GM19025 (cell line): ENCODE measurements at regions not wholly inside any gene's neighbourhood (a gene's known extent, or its start where the extent isn't known, plus 50 kb on each side); places are given as distances from the start of the nearest gene placed in this dataset.

Experiments
- ATAC-seq: cut with Tn5 transposase; IDR thresholded peaks from one replicate; pipeline ENCODE4 v1.9.1; 2021; ENCODE audit warnings: mild to moderate bottlenecking, low read depth, moderate library complexity; ENCODE audit not compliant: unreplicated experiment

- no peak for ATAC-seq
Measured at GRCh38 chr13:97057176-97057575, 62.9 kb upstream of the OXGR1 start.

- no peak for ATAC-seq
Measured at GRCh38 chr13:97058391-97058790, 64.1 kb upstream of the OXGR1 start.

DNA sequence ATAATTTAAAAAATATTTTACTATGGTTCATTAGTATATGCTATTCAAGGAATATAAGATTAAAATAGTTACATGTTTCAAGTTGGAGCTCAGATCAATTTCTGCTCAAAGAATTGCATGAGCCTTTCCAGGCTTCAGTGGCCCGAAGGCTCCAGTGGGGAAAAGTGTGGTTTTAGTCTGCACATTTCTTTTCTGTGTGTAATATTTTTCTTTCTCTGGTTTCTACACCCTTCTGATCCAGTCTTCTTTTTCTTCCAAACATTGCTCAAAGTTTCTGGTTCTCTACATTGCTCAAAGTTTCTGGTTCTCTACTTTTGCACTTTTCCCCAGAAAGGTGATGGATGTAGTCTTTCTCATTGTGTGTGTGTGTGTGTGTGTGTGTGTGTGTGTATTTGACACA is 64.7 kb upstream of the OXGR1 start:
- ATAC-seq = no peak

DNA sequence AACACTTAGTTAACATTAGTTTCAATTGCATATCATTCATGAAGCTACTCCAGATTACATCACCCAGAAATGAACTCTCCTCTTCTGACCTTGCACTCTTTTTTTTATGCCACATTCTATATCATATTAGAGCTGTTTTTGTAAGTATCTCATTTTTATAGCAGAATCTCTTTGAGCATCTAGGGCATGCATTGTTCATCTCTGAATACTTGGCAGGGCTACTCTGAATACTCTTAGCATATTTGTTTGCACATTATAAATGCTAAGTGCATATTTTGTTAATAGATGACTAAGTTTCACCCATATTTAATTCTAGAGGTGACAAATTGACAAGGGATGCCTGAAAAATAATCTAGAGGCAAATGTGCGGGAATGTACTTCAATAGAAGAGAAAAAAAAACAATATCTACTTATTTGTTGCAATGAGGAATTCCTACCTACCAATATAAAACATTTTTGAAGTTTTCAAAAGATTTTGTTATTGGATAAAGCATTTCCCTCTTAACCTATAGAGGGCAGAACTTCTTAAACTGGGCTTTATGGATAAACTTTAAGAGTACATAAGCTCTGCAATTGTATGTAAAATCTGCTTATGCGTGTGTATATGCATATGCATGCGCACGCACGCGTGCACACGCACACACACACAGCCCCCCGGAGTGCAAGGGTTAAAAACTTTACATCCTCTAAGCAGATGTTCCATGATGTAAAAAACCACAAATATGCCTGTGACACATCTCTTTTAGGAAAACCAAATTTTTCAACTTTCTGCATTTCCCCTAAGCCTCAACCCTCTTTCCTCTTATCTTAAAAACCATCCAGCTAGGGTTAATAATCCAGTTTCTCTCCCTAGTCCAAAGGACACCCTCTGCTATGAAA is 73.0 kb upstream of the OXGR1 start:
- no peak for ATAC-seq

GRCh38 chr13:97068151-97068550 is 73.9 kb upstream of the OXGR1 start:
- ATAC-seq = no peak

- no peak for ATAC-seq
Measured at GRCh38 chr13:97069050-97069815, 75.0 kb upstream of the OXGR1 start.

GRCh38 chr13:97072297-97072696 is 78.0 kb upstream of the OXGR1 start:
- no peak for ATAC-seq

- no peak for ATAC-seq
Measured at GRCh38 chr13:97074618-97075017, 80.3 kb upstream of the OXGR1 start.

- ATAC-seq = no peak
Measured at GRCh38 chr13:97076898-97077297, 82.6 kb upstream of the OXGR1 start.

DNA sequence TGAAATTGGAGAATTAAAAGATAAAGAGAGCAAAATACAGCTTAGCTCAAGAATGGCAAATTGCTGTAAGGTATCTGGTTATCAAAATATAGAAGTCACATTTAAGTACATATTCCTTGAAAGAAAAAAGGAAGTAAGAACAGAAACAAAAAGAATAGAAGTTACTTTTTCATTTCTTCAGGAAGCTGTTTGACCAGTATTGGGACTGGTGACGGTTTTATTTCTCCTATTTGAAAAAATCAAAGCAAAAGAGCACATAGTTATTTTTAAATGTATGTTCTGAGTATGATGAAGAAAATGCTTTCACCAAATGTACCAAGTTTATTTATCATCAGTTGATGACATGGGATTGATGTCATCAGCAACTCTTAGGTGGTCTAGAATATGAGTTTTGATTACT is 83.1 kb upstream of the OXGR1 start:
- no peak for ATAC-seq

DNA sequence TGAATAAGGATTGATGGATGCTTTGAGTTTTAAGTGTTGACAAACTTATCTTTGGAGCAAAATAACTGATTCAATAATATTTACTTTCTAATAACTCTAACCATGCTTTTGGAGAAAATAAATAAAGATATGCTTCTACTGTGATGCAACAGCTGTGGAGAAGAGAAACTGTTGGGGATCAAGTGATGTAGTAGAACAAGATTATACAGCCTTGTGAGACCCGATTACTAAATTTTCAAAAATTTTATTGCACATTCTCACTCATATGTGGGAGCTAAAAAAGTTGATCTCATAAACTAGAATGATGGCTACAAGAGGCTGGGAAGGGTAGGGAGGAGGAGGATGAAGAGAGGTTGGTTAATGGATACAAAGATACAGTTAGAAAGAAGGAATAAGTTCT is 85.5 kb upstream of the OXGR1 start:
- ATAC-seq = no peak

- ATAC-seq = no peak
Measured at GRCh38 chr13:97082461-97083207, 88.4 kb upstream of the OXGR1 start.

DNA sequence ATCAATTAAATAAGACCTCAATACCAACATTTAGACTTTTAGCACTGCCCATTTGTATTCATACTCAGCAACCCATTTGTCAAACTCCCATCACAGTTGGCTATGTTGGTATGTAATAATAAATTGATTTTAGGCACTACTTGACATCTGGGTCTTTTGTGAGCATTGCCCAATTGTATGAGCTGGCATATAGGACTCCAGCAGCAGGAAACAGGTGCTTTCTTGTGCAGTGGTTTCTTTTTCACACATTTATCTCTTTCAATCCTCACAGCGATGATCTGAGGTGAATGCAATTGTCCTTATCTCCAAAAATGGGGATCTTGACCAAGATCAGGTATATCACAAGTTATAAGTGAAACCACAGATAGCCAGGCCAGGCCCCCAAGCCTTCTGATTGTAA is 96.9 kb upstream of the OXGR1 start:
- no peak for ATAC-seq

DNA sequence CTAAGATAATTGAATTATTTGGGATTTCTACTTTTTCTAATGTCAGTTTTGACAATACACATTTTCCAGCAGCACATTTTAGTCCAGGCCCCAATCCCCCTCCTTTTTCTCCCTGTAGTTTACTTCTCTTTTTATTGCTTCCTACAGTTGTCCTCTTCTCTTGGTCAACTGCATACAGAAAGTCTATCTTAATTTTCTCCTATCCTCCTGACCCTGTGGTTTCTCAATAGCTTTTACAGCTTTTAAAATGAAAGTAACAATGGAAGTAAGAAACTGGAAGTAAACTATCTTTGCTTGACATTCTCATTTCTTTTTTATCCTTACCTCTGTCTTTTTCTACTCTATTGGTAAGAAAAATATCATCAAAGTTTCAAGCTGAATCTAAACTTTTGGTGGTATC is 106.5 kb upstream of the OXGR1 start:
- ATAC-seq = no peak

DNA sequence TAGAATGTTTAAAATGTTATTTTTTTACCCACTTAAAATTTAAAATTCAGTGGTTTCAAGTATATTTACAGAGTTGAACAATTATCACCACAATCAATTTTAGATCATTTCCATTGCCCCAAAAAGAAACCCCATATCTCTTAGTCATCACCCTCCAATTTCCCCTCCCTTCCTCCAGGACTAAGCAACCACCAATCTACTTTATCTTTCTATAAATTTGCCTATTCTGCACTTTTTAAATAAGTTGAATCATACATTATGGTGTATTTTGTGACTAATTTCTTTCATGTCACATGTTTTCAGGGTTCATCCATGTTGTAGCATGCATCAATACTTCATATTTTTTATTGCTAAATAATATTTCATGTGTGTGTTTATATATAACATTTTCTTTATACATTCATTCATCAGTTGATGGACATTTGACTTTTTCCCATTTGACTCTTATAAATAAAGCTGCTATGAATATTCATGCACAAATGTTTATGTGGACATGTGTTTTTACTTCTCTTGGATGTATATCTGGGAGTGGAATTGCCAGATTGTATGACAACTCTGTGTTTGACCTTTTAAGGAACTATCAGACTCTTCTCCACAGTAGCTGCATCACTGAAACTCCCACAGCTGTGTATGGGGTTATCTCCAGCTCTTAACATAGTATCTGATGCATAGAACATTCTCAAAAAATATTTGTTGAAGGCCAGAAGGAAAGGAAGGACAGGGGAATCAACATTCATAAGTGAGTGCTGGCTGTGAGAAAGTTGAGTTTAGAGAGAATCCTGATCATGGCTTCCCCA is 107.8 kb upstream of the OXGR1 start:
- no peak for ATAC-seq

GRCh38 chr13:97106323-97106722 is 112.0 kb upstream of the OXGR1 start:
- no peak for ATAC-seq

DNA sequence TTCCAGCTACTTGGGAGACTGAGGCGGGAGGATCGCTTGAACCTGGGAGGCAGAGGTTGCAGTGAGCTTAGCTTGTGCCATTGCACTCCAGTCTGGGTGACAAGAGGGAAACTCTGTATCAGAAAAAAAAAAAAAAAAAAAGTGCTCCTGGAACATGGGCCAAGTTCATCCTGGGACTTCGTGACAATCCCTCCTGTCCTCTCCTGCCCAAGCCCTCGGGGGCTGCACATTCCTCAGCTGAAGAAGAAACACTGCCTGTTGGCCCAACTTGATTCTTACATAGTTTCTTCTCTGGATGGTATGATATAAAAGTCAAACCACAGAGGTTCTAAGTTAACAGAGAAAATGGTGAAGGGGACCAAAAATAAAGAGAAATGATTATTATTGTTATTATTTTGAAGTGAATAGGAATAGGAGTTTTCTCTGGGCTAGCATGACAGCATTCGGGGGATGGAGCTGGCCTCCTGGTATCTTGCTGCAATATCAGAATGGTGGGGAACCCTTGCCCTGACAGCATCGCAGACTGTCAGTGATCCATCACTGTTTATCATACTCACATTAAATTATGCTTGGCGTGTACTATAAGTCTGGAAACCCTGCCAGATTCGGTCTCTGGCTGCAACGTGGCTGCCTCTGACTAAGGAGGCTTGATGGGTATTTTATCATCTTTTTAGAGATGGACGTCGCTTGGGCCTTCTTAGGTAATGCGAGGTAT is 113.7 kb upstream of the OXGR1 start:
- no peak for ATAC-seq

- no peak for ATAC-seq
Measured at GRCh38 chr13:97108530-97108900, 113.6 kb upstream of the MBNL2 start.

DNA sequence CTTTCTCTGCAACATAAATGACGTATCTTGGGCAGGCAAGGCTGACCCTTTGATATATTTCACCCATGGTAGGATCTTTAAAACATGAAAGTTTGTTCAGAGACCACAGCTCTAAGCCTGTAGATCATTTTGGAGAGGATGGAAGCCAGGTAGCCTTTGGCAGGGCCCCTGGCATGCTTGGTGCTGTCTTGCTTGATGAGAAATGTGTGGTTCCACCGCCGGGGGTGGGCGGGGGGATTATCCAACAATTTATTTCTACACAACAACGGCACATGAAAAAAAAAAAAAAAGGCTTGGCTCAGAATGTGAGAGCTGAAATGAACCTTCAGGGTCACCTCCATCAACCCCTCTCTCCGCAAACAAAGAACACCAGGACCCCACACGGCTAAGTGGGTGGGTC is 112.9 kb upstream of the MBNL2 start:
- no peak for ATAC-seq
